PC-9 (cell line): ENCODE measurements at regions not wholly inside any gene's neighbourhood (a gene's known extent, or its start where the extent isn't known, plus 50 kb on each side); places are given as distances from the start of the nearest gene placed in this dataset.

Experiments
- BruUV-seq: library from RNA; stranded (reverse); fragments of 400-500 nt; replicated peaks from 2 replicates; lab custom pipeline; 2021; lab: Mats Ljungman, UMichigan
- CTCF ChIA-PET: fragments of 300-600 bp; sonication (Branson Sonifier 250); formaldehyde crosslinking; loops from one replicate; lab custom pipeline; 2022; ENCODE audit warnings: antibody characterized with exemption; lab: Charles Lee
- POLR2A ChIA-PET: fragments of 300-600 bp; sonication (Branson Sonifier 250); formaldehyde crosslinking; loops from one replicate; lab custom pipeline; 2022; ENCODE audit warnings: antibody characterized with exemption; ENCODE audit not compliant: unreplicated experiment; lab: Charles Lee
- DNase-seq, 2 experiments: peaks; one replicate each; pipeline versions ENCODE4 v3.0.0 to v3.0.0-alpha.2; 2015 to 2022; ENCODE audit warnings: mixed read lengths in 1 of 2
- H2AFZ ChIP-seq: fragments of 200-600 bp; sonication (generic); 2 replicates; pipeline ENCODE4 v1.8.1; 2017; ENCODE audit warnings: antibody characterized with exemption
- H3F3A ChIP-seq: fragments of 200-600 bp; sonication (generic); 2 replicates; pipeline ENCODE4 v1.8.1; 2017; ENCODE audit warnings: antibody characterized with exemption, mild to moderate bottlenecking, low read depth; ENCODE audit not compliant: insufficient read depth
- H3K27ac ChIP-seq: fragments of 200-600 bp; sonication (generic); 2 replicates; pipeline ENCODE4 v1.6.1; 2016; ENCODE audit warnings: mixed run types
- H3K27me3 ChIP-seq: fragments of 200-600 bp; sonication (generic); 2 replicates; pipeline ENCODE4 v1.6.1; 2016; ENCODE audit warnings: low read depth, mixed run types; ENCODE audit not compliant: insufficient read depth
- H3K36me3 ChIP-seq: fragments of 200-600 bp; sonication (generic); 2 replicates; pipeline ENCODE4 v1.6.1; 2016; ENCODE audit warnings: low read depth, mixed run types
- H3K4me1 ChIP-seq: fragments of 200-600 bp; sonication (generic); replicated peaks from 2 replicates; pipeline ENCODE4 v1.6.1; 2016; ENCODE audit warnings: mixed run types; ENCODE audit not compliant: insufficient read depth
- H3K4me2 ChIP-seq: fragments of 200-600 bp; sonication (generic); 2 replicates; pipeline ENCODE4 v1.6.1; 2017; ENCODE audit warnings: mixed run types
- H3K4me3 ChIP-seq: fragments of 200-600 bp; sonication (generic); 2 replicates; pipeline ENCODE4 v1.6.1; 2016; ENCODE audit warnings: mixed run types
- H3K79me2 ChIP-seq: fragments of 200-600 bp; sonication (generic); 2 replicates; pipeline ENCODE4 v1.6.1; 2017; ENCODE audit warnings: low read depth, mixed run types
- H3K9me2 ChIP-seq: fragments of 200-600 bp; sonication (generic); 2 replicates; pipeline ENCODE4 v1.8.1; 2017; ENCODE audit warnings: mild to moderate bottlenecking; ENCODE audit not compliant: insufficient read depth
- H3K9me3 ChIP-seq: fragments of 200-600 bp; sonication (generic); 2 replicates; pipeline ENCODE4 v1.8.1; 2016; ENCODE audit warnings: low read depth; ENCODE audit not compliant: insufficient read depth
- H4K20me1 ChIP-seq: fragments of 200-600 bp; sonication (generic); 2 replicates; pipeline ENCODE4 v1.8.1; 2017; ENCODE audit not compliant: insufficient read depth
- CTCF ChIP-seq: fragments of 200-600 bp; sonication (generic); conservative IDR thresholded peaks from 2 replicates; pipeline ENCODE4 v1.6.1; 2017; ENCODE audit warnings: mixed run types, antibody characterized with exemption, mild to moderate bottlenecking, moderate library complexity
- EZH2 ChIP-seq: fragments of 200-600 bp; sonication (generic); IDR thresholded peaks from 2 replicates; pipeline ENCODE4 v1.8.0; 2017; ENCODE audit warnings: antibody characterized with exemption, low read depth
- intact Hi-C: fragments of 100-400 bp; cut with micrococcal nuclease; formaldehyde crosslinking; loops from one replicate; pipeline ENCODE4 v1.10.0; 2022; ENCODE audit not compliant: unreplicated experiment

- H3K9me2 ChIP-seq: no peaks in the 10 kb centered on the region
- no peaks in the 10 kb centered on the region for H3K36me3 ChIP-seq
- TF ChIP-seq EZH2 (no peak), CTCF (no peak)
- intact Hi-C loops: no loop called here
- no peak for DNase-seq
- H3K4me2 ChIP-seq: no peak overlapping the region
- H4K20me1 ChIP-seq: no peaks in the 10 kb centered on the region
- no peaks in the 10 kb centered on the region for H3K9me3 ChIP-seq
- no peaks in the 10 kb centered on the region for H3K27me3 ChIP-seq
- H3K4me1 ChIP-seq: peaks cover 1% of the 10 kb centered on the region; the same call in 1 of the 2 replicates
- no peak overlapping the region for H3K27ac ChIP-seq
- H3K4me3 ChIP-seq: no peak overlapping the region
- ChIA-PET CTCF (no interaction called here), POLR2A (no interaction called here)
- H2AFZ ChIP-seq: no peak overlapping the region
- no peaks in the 10 kb centered on the region for H3K79me2 ChIP-seq
- H3F3A ChIP-seq: no peaks in the 10 kb centered on the region
- BruUV-seq: no TSS peak
These were observed 482.3 kb upstream of the NECTIN3 start for GRCh38 chr3:110589341-110589740.

- DNase-seq: no peak
- no peak for TF ChIP-seq EZH2
- no peak for TF ChIP-seq CTCF
- H3K4me2 ChIP-seq: no peak overlapping the region
- no peaks in the 10 kb centered on the region for H3F3A ChIP-seq
- no peaks in the 10 kb centered on the region for H4K20me1 ChIP-seq
- intact Hi-C loops: no loop called here
- CTCF ChIA-PET: no interaction called here
- H3K4me3 ChIP-seq: no peak overlapping the region
- no peaks in the 10 kb centered on the region for H3K4me1 ChIP-seq
- no peaks in the 10 kb centered on the region for H3K27me3 ChIP-seq
- POLR2A ChIA-PET: no interaction called here
- no peaks in the 10 kb centered on the region for H3K9me2 ChIP-seq
- no peaks in the 10 kb centered on the region for H3K36me3 ChIP-seq
- BruUV-seq: no TSS peak
- no peaks in the 10 kb centered on the region for H3K79me2 ChIP-seq
- H2AFZ ChIP-seq: no peak overlapping the region
- H3K9me3 ChIP-seq: no peaks in the 10 kb centered on the region
- H3K27ac ChIP-seq: no peak overlapping the region
These were observed 477.9 kb upstream of the NECTIN3 start for GRCh38 chr3:110593749-110594148.

- H2AFZ ChIP-seq: no peak overlapping the region
- H3K27ac ChIP-seq: no peak overlapping the region
- intact Hi-C loops: no loop called here
- H3K4me3 ChIP-seq: no peak overlapping the region
- ChIA-PET POLR2A (no interaction called here), CTCF (no interaction called here)
- H3F3A ChIP-seq: no peaks in the 10 kb centered on the region
- H3K4me2 ChIP-seq: no peak overlapping the region
- no peaks in the 10 kb centered on the region for H3K36me3 ChIP-seq
- no peaks in the 10 kb centered on the region for H3K9me2 ChIP-seq
- no peaks in the 10 kb centered on the region for H4K20me1 ChIP-seq
- no peaks in the 10 kb centered on the region for H3K27me3 ChIP-seq
- no peaks in the 10 kb centered on the region for H3K79me2 ChIP-seq
- H3K9me3 ChIP-seq: no peaks in the 10 kb centered on the region
- TF ChIP-seq CTCF (no peak), EZH2 (no peak)
- no peak for DNase-seq
- H3K4me1 ChIP-seq: no peaks in the 10 kb centered on the region
- BruUV-seq: no TSS peak
These were observed 472.6 kb upstream of the NECTIN3 start for GRCh38 chr3:110598847-110599490.
